ENCODE measurements at regions not wholly inside any gene's neighbourhood (a gene's known extent, or its start where the extent isn't known, plus 50 kb on each side); places are given as distances from the start of the nearest gene placed in this dataset.

DNA sequence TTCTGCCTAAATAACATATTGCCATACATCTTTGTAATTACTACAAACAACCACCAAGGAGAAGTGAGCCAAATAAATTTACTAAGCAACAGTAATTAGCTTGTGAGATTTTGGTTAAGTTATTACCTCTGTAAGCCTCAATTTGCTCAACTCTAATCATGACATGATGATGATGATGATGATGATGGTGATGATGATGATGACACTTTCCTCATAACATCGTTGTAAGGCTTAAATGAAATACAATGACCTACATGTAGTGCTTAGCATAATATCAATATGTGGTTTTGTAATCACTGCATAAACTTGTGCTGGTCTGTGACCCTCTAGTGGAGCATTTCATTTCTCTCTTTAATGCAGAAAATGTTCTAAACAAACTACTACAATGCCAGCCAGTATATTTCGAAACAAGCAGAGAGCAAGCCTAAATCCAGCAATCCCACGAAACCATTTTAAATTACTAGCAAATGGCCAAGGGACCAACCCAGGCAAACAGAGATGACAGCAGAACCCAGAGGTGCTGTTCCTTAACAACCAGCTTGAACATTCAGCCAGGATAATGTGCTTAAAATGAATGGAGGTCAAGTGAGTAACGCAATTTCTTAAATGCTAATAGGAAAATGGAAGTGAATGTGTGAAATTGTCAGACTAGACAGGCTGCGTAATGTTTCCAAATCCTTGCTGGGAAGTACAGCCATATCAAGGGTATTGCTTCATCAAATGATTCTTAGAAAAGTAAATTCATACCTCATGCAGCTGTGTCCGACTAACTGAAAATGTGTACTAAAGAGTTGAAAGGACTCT is 281.9 kb upstream of the PUM3 start (continued):
- TF ChIP-seq, protein P1, sequence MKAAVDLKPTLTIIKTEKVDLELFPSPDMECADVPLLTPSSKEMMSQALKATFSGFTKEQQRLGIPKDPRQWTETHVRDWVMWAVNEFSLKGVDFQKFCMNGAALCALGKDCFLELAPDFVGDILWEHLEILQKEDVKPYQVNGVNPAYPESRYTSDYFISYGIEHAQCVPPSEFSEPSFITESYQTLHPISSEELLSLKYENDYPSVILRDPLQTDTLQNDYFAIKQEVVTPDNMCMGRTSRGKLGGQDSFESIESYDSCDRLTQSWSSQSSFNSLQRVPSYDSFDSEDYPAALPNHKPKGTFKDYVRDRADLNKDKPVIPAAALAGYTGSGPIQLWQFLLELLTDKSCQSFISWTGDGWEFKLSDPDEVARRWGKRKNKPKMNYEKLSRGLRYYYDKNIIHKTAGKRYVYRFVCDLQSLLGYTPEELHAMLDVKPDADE (conservative IDR thresholded peaks at IDR 0.05; ENCODE audit: control insufficient read depth, low read depth, low read length), result no peak
- no peak for TF ChIP-seq ATF6 (CRISPR knock-in tag; IDR thresholded peaks at IDR 0.05)
- TF ChIP-seq, protein P2, sequence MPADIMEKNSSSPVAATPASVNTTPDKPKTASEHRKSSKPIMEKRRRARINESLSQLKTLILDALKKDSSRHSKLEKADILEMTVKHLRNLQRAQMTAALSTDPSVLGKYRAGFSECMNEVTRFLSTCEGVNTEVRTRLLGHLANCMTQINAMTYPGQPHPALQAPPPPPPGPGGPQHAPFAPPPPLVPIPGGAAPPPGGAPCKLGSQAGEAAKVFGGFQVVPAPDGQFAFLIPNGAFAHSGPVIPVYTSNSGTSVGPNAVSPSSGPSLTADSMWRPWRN (IDR thresholded peaks at IDR 0.05; ENCODE audit: low read depth), result no peak
- TF ChIP-seq THAP7 (CRISPR knock-in tag; IDR thresholded peaks at IDR 0.05), result no peak

DNA sequence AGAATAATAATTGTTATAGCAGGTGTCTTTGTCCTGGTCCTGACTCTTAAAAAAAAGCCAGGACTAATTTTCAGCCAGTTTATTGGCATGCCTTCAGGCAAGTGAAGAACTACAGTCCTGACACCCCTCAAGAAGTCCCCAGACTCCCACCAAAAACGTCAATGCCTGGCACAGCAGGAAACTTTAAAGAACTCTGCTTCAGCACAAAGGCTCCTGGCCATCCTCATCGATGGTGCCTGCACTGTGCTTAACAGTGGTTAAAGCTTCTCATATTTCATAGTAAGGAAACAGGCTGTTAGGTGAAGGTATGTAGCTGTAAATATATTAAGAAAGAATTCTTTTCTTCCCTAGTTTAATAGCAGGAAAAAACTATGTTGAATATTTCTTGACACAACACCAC is 280.1 kb upstream of the PUM3 start:
- no peak for DNase-seq (ENCODE audit: extremely low read depth in 1 of 4, low spot score in 3 of 4)
- BruUV-seq (replicated peaks), result no TSS peak

More for the DNA sequence above, 280.1 kb upstream of the PUM3 start:
- in situ Hi-C loops (cut with MboI) (no loop called here), intact Hi-C loops (cut with micrococcal nuclease) (no loop called here)
- ChIA-PET POLR2A (no interaction called here), CTCF (ENCODE audit: low intra/inter-chr PET ratio) (no interaction called here)
- H3K9me1 ChIP-seq (ENCODE audit: control insufficient read depth, insufficient read depth, low read length), result no peaks in the 10 kb centered on the region
- H3K79me2 ChIP-seq (ENCODE audit: control insufficient read depth, insufficient read depth, low read length), result no peaks in the 10 kb centered on the region
- TF ChIP-seq ZNF175 (CRISPR knock-in tag; IDR thresholded peaks at IDR 0.05; ENCODE audit: low read depth) (no peak), FOXA1 (IDR thresholded peaks at IDR 0.05; ENCODE audit: borderline replicate concordance) (no peak), PTTG1 (tag; IDR thresholded peaks at IDR 0.05; ENCODE audit: low read depth) (no peak)
- no peaks in the 10 kb centered on the region for H4K20me1 ChIP-seq (replicated peaks; ENCODE audit: control insufficient read depth, insufficient read depth, low read length)
- H3K9ac ChIP-seq (ENCODE audit: insufficient read depth in 1 of 2, low read depth in 2 of 2, low read length in 2 of 2), result no peak overlapping the region
- no peak overlapping the region for H3K27ac ChIP-seq (ENCODE audit: extremely low read depth, low read depth, low read length)
- no peaks in the 10 kb centered on the region for H3K27me3 ChIP-seq (ENCODE audit: control insufficient read depth in 2 of 2, insufficient read depth in 2 of 2, low read length in 2 of 2)
- 0% methylated on average over 2 of the region's 2 CpGs for WGBS (ENCODE audit: insufficient coverage, low coverage, missing lambda C conversion rate)
- no peak overlapping the region for H3K4me2 ChIP-seq (ENCODE audit: insufficient read depth, low read length)
- no peaks in the 10 kb centered on the region for H3K36me3 ChIP-seq (ENCODE audit: control insufficient read depth, insufficient read depth, low read length)
- H3K4me3 ChIP-seq, result no peak overlapping the region
- FAIRE-seq, result no peak
- H2AFZ ChIP-seq (ENCODE audit: low read depth, low read length), result no peak overlapping the region
- no peaks in the 10 kb centered on the region for H3K9me3 ChIP-seq (replicated peaks; ENCODE audit: control insufficient read depth, insufficient read depth, low read depth, low read length)
- no peak for ATAC-seq
- H3K4me1 ChIP-seq (replicated peaks in 1 of 2; ENCODE audit: control insufficient read depth in 2 of 2, insufficient read depth in 2 of 2, low read length in 2 of 2), result no peaks in the 10 kb centered on the region

Data from K562 (cell line).